CD1c-positive myeloid dendritic cell (primary cell): ENCODE measurements at regions not wholly inside any gene's neighbourhood (a gene's known extent, or its start where the extent isn't known, plus 50 kb on each side); places are given as distances from the start of the nearest gene placed in this dataset.
"Not testable (repeated sequence)": the region's sequence is repeated elsewhere in the genome, so short reads cannot be mapped to it uniquely, and the experiment has no call there.

ENCODE experiments used
- DNase-seq: peaks from one replicate; pipeline ENCODE4 v3.0.0-alpha.2; 2016; ENCODE audit errors: extremely low spot score

GRCh38 chr5:116751684-116752083 is 177.1 kb upstream of the SEMA6A start:
- DNase-seq: no peak

GRCh38 chr5:116750631-116751580 is 176.3 kb upstream of the SEMA6A start:
- no peak for DNase-seq

DNA sequence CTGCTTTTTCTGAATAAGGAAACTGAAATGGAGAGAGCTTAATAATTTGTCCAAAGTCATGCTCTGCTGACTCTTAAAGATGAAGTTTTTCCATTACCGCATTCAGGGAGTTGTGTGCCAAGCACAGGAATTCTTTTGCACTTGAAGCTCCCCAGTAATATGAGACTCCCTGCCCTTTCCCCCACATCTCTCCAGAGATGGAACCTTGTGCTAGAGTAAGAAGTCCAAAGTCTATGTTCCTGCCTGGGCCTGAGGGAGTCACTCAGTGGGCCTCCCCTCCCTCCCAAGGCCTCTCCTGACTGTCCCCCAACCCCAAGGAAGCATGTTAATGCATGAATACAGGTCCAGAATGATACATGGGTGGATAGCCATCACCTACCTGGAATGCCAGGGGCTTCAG is 173.3 kb upstream of the SEMA6A start:
- no peak for DNase-seq

DNA sequence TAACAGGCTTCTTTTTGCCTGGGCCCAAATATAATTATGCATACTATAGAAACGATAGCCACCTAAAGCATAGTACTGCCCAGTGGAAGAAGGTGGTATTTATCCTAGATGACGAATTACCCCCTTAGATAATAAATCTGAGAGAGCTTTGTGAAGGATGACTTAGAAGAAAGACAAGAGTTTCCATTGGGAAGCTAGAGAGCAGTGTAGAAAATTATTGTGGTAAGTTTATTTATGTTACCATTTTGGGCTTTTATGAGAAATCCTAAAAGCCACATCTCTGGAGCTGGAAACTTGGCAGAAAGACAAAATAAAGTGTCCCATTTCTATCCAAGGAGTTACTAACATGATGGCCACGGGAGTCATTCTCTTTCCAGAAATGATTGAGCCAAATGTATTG is 172.0 kb upstream of the SEMA6A start:
- no peak for DNase-seq

DNA sequence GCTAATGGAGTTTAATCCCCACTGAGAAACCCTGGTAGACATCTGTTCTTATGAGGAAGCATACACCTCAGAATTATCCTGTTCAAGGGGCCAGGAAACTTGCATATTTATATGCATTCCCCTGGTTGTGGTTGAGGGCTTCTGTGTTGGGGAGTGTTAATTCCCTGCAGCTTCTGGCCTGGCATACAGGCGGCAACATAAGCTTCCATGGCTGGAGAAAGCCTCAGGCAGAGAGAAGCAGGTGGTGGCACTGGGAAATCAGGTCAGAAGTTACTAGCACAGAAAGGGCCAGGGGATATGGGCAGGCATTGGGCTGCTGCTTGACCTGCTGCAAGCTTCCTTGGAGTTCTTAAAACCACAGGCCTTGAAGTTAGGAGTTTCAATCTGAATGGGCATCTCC is 166.1 kb upstream of the SEMA6A start:
- no peak for DNase-seq

DNA sequence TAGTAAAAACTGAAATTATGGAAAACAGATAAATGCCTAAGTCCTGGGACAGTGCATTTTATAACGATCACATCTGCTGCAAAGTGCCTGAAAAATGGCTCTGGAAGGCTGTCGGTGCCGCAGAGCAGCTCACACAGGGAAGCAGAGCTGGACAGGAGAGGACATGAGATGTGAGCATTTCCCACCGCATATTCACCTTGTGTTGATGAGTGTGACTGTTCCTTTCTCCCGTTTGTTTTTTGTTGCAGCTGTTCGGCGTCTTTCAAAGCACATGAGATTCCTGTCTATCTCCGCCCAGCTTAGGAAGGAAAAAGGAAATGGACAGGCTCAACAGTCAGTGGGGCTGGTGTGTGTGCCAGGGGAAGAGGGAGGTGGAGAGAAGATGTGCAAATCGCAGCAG is 164.9 kb upstream of the SEMA6A start:
- no peak for DNase-seq

GRCh38 chr5:116738615-116739261 is 164.1 kb upstream of the SEMA6A start:
- DNase-seq: no peak

DNA sequence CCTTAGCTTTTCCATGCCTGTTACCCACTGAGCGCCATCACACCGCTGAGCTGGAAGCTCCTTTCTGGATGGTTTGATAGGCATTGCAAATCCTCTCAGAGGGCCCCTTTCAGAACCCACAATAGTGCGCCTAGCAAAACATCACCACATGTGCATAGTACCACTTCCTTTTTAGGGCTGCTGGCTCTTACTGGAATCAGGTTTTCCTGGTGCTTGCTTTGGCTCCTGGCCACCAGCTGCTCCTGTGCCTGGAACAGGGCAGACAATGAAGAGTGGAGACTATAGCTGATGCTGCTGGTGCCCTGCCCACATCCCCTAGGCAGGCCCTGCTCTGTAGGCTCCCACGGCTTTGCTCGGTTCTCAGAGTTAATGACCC is 163.6 kb upstream of the SEMA6A start:
- no peak for DNase-seq

DNA sequence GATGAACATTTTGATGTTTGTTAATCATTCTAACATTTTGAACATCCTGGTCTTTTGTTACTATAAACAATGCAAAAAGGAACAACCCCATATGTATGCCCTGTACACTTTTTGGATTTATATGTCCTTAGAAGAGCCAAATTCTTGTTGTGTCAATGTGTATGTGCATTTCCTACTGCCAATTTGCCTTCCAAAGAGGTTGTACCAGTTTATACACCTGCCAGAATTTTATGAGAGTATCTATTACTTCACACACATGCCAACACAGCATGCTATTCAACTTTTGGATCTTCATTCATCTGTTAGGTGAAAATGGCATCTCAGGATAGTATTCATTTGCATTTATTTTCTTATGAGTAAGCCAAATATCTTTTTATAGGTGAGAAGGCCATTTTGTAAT is 162.0 kb upstream of the SEMA6A start:
- DNase-seq: no peak

DNA sequence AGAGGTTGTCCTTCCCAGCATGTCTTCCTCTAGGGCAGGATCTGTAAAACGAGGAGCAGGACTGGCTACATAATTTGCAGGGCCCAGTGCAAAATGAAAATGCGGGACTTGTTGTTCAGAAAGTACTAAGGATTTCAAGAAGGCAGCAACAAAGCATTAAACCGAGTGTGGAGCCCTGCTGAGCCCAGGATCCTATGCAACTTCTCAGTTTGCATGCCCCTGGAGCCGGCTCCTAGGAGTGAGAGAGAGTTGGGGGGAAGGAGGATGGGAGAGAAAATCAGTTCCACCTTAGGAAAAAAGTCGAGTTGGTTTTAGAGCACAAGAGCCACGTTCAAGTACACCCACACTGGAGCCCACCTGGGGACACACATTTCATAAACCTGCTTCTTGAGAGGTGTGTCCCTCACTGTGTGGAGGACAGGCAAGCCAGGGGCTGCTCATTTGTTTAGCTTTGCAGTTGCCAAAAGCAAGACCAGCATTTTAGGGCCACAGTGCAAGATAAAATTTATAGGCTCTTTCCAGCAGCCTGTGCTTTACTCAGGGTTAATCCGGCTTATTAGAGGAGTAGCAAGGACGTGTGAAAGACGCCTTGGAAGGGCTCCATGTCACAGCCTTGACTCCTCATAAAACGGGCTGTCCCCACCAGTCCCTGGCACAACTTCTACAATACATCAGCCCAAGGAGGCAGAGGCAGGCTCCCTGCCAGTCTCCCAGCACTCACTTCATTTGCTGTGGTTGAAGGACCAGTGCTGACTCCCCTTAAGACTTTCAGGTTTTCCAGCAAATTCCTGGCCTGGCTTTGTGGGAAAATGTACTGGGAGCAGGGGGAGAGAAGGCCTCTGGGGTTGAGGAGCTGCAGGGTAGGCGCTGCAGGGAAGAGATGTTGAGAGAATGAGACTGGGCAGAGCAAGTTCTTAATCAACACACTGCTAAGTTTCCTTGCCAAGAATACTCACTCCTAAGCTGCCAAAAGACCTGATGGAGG is 159.7 kb upstream of the SEMA6A start:
- no peak for DNase-seq

- no peak for DNase-seq
These were observed 158.0 kb upstream of the SEMA6A start for GRCh38 chr5:116732591-116732990.

DNA sequence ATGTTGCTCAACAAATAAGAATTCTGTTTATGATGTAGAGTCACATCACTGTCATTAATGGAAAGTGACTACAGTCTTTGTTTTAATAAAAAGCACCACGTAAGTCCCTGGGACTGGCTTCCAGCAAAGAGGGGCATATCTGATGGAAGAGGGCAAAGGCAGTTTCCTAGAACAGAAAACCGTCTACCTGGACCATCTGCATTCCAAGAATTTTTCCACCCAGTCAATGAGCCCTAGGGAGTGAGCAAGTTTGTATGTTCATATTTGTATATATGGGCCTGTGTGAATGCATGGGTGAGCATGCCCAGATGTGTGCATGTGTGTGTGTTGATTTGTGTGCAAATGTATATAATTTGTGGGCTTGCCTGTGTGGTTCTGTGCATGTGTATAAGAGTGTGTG is 156.8 kb upstream of the SEMA6A start:
- DNase-seq: no peak

DNA sequence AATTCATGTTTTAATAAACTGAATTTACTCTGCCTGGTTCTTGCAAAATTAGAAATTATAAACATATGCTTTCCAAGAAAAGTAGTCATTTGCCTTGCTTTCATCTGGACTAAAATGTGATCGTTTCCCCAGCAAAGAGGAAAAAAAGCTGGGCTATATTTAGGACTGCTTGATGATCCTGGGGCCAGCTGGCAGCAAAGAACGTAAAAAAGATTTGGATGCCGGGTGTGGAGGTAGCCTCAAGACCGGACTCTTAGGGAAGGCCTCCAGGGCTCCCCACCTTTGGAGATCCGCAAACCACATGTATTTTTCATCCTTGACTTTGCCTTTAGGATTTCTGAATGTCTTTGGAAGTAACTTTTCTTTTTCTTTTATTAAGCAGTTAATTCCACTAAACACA is 156.1 kb upstream of the SEMA6A start:
- DNase-seq: no peak

GRCh38 chr5:116730185-116730584 is 155.6 kb upstream of the SEMA6A start:
- no peak for DNase-seq

GRCh38 chr5:116727248-116727647 is 152.6 kb upstream of the SEMA6A start:
- no peak for DNase-seq

GRCh38 chr5:116726180-116726579 is 151.6 kb upstream of the SEMA6A start:
- DNase-seq: not testable (repeated sequence)

GRCh38 chr5:116724971-116725370 is 150.3 kb upstream of the SEMA6A start:
- no peak for DNase-seq

DNA sequence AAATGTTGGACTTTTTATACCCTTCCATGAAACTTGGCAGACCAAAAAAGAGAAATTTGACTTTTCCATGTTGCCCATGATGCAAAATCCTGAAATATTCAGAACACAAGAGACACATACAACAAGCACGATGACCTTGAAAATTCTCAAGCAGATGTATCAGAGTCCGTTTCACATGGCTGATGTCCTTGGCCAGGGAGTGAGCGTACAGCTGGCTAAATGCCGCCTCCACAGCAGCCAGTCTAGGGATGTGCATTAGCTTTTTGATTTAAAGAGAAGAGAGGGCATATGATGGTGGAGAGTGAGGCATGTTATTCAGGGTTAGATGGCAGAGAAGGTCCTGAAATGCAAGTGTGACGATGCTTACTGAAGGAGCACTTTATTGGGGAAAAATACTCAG is 148.0 kb upstream of the SEMA6A start:
- no peak for DNase-seq

GRCh38 chr5:116719106-116719505 is 144.5 kb upstream of the SEMA6A start:
- no peak for DNase-seq

DNA sequence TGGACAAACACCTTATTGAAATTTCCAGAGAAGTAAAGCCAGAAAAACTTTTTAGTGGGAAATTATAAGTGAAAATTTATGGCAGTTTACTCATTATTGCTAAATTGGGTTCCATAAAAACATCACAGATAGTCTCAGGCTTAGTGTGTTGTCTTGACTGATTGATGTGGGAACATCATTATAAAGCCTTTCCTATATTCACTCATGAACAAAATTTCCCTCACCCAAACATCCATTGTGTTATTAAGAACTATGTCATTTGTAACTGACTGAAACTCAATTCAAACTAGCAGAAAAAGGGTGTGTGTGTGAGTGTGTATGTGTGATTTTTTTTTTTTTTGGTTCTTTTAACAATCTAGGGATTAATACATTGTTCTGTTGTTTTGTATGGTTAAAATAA is 143.7 kb upstream of the SEMA6A start:
- no peak for DNase-seq

DNA sequence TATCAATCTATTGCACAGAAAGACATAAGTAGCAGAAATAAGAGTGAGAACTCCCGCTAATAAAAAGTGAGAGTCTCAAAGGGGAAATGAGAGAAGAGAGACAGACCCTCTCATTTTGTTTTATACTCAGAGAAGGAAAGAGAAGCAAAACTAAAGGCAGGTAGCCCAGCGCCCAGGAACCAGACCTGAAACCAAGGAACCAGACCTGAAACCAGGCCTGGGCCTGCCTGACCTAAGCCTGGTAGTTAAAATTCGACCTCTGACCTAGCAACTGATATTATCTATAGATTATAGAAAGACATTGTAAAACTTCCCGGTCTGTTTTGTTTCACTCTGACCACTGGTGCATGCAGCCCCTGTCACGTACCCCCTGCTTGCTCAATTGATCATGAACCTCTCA is 134.5 kb upstream of the SEMA6A start:
- no peak for DNase-seq

- not testable (repeated sequence) for DNase-seq
These were observed 130.5 kb upstream of the SEMA6A start for GRCh38 chr5:116705121-116705519.
